ENCODE measurements at regions not wholly inside any gene's neighbourhood (a gene's known extent, or its start where the extent isn't known, plus 50 kb on each side); places are given as distances from the start of the nearest gene placed in this dataset.

DNA sequence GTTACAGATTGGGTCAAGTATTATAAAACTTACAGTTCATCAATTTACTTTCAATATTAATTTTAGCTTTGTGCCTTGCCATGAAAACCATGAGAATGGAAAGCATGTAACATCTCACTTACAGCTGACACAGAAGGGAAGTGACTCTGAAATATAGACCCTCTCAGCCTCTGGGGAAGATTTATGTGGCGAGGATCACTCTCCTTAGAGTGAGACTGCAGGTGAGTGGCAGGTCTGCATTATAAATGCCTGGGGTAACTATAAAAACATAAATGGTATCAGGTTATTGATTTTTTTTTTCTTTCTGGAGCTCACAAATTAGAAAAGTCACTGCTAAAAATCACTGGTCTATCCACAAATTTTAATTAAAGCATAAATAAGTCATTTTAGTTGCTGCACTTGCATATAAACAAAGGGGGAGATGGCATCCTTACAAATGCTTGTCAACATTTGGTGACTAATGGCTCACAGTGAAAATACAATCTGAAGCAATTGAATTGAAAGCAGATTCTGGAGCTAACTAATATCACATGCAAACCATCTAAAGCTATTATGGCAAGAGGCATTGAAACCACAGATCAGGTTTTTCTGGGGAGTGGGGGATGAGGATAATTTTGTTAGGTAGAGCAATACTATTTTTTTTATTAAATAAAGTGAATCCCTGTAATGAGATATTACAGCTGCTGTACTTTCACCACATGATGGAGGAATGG is 200.9 kb downstream of the TM2D1 start:
- Histone ChIP-seq H3K4me3 (ENCODE audit: low read length) (no peak overlapping the region), H3K27me3 (ENCODE audit: control insufficient read depth, insufficient read depth) (no peaks in the 10 kb centered on the region), H3K4me1 (ENCODE audit: control insufficient read depth, insufficient read depth, low read length) (peaks cover 3% of the 10 kb centered on the region), H3K27ac (ENCODE audit: low read length) (no peak overlapping the region), H3K9me3 (ENCODE audit: control insufficient read depth, low read length) (no peaks in the 10 kb centered on the region)
- ATAC-seq = no peak
- intact Hi-C loops (cut with DNase I) = no loop called here
- WGBS = 78% methylated on average over 1 of the region's 1 CpG
- DNase-seq = no peak

DNA sequence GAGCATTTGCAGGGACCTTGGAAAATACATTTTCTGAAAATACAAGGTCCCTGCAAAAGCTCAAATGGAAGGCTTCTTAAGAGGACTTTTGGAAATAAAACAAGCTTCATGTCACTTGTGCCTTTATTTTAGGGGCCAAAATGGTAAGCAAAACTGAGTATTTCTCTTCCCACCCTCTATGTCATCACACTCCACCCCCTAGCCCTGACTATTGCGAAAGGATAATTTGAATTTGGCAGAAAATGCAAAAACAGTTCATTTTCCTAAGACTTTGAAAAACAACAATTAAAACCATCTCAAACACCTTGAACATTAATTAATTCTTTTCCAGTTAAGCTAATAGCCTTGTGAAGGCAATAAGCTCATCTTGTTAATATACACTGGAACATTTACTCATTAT is 201.7 kb downstream of the TM2D1 start:
- no peak overlapping the region for H3K27ac ChIP-seq (ENCODE audit: low read length)
- intact Hi-C loops (cut with DNase I) = no loop called here
- no peaks in the 10 kb centered on the region for H3K27me3 ChIP-seq (ENCODE audit: control insufficient read depth, insufficient read depth)
- DNase-seq = no peak
- H3K9me3 ChIP-seq (ENCODE audit: control insufficient read depth, low read length) = no peaks in the 10 kb centered on the region
- no peak for ATAC-seq
- H3K4me3 ChIP-seq (ENCODE audit: low read length) = no peak overlapping the region
- H3K4me1 ChIP-seq (ENCODE audit: control insufficient read depth, insufficient read depth, low read length) = peaks cover 3% of the 10 kb centered on the region
- WGBS = 77% methylated on average over 1 of the region's 1 CpG

DNA sequence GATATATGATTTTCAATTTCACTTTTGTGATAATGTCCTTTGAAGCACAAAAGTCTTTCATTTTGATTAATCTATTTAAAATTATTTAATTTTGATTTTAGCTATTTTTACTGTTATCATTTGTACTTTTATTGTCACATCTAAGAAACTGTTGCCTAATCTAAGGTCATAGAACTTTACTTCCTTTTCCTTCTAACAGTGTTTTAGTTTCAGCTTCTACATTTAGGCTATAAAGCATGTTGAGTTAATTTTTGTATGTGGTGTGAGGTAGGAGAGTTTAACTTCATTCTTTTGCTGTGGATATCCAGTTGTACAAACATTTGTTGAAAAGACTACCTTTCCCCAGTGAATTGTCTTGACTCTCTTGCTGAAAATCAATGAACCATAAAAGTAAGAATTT is 204.5 kb downstream of the TM2D1 start:
- ATAC-seq = no peak
- no peaks in the 10 kb centered on the region for H3K27me3 ChIP-seq (ENCODE audit: control insufficient read depth, insufficient read depth)
- H3K4me3 ChIP-seq (ENCODE audit: low read length) = no peak overlapping the region
- DNase-seq = no peak
- intact Hi-C loops (cut with DNase I) = no loop called here
- H3K9me3 ChIP-seq (ENCODE audit: control insufficient read depth, low read length) = no peaks in the 10 kb centered on the region
- no peak overlapping the region for H3K27ac ChIP-seq (ENCODE audit: low read length)
- peaks cover 3% of the 10 kb centered on the region for H3K4me1 ChIP-seq (ENCODE audit: control insufficient read depth, insufficient read depth, low read length)

DNA sequence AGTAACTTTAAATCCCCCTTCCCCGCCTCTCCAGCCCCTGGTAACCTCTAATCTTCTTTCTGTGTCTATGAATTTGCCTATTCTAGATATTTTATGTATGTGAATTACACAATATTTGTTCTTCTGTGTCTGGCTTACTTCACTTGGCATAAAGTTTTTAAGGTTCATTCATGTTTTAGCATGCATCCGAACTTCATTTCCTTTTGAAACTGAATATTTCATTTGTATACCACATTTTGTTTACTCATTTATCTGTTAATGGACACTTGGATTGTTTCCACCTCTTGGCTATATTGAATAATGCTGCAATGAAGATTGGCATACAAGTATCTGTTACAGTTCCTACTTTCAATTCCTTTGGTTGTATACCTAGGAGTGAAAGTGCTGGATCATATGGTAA is 205.3 kb downstream of the TM2D1 start:
- Histone ChIP-seq H3K27ac (ENCODE audit: low read length) (no peak overlapping the region), H3K4me3 (ENCODE audit: low read length) (no peak overlapping the region), H3K9me3 (ENCODE audit: control insufficient read depth, low read length) (no peaks in the 10 kb centered on the region), H3K4me1 (ENCODE audit: control insufficient read depth, insufficient read depth, low read length) (peaks cover under 1% of the 10 kb centered on the region), H3K27me3 (ENCODE audit: control insufficient read depth, insufficient read depth) (no peaks in the 10 kb centered on the region)
- no peak for DNase-seq
- WGBS = 81% methylated on average over 2 of the region's 2 CpGs
- no peak for ATAC-seq
- intact Hi-C loops (cut with DNase I) = no loop called here

DNA sequence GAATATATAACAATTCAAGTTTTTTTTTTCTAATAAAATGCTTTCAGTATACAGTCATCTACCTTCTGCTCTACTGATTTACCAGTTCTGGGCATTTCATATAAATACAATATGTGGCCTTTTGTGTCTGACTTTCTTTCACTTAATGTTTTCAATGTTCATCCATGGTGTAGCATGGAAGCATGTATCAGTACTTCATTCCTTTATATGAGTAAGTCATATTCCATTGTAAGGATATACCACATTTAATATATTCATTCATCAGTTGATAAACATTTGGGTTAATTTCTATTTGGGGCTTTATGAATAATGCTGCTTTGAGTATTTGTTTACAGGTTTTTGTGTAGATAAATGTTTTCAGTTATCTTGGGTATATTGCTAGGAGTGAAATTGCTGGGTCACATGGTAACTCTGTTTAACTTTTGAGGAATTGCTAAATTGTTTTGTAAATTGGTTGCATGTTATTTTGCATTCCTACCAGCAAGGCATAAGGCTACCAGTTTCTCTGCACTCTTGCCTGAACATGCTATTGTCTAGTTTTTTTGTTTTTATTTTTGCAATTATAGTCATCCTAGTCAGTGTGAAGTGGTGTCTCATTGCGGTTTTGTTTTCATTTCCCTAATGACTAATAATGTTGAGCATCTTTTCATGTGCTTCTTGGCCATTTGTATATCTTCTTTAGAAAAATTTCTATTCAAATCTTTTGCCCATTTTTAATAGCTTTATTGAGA is 206.1 kb downstream of the TM2D1 start:
- Histone ChIP-seq H3K27ac (ENCODE audit: low read length) (no peak overlapping the region), H3K4me3 (ENCODE audit: low read length) (no peak overlapping the region), H3K4me1 (ENCODE audit: control insufficient read depth, insufficient read depth, low read length) (no peaks in the 10 kb centered on the region), H3K27me3 (ENCODE audit: control insufficient read depth, insufficient read depth) (no peaks in the 10 kb centered on the region), H3K9me3 (ENCODE audit: control insufficient read depth, low read length) (no peaks in the 10 kb centered on the region)
- no peak for ATAC-seq
- 85% methylated on average over 1 of the region's 1 CpG for WGBS
- intact Hi-C loops (cut with DNase I) = no loop called here
- DNase-seq = no peak

DNA sequence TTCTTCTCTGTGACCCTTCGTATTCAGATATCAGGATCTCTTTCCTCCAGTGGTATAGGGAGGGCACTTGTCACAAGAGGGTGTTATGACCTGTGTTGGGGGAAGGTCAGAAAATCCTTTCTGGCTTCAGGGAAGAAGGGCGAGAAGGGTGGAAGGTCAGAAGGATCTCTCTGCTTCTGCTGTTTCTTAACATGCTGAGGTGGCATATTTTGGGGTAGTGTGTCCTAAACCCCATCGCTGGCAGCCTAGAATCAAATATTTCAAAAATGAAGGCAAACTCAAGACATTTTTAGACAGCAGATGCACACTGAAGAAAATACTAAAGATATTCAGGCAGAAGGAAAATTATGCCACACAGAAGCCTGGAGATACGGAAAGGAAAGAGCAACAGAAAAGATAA is 207.6 kb downstream of the TM2D1 start:
- no peaks in the 10 kb centered on the region for H3K27me3 ChIP-seq (ENCODE audit: control insufficient read depth, insufficient read depth)
- 89% methylated on average over 4 of the region's 4 CpGs for WGBS
- H3K27ac ChIP-seq (ENCODE audit: low read length) = no peak overlapping the region
- H3K4me1 ChIP-seq (ENCODE audit: control insufficient read depth, insufficient read depth, low read length) = no peaks in the 10 kb centered on the region
- ATAC-seq (no peak), DNase-seq (no peak)
- intact Hi-C loops (cut with DNase I) = no loop called here
- H3K4me3 ChIP-seq (ENCODE audit: low read length) = no peak overlapping the region
- no peaks in the 10 kb centered on the region for H3K9me3 ChIP-seq (ENCODE audit: control insufficient read depth, low read length)

DNA sequence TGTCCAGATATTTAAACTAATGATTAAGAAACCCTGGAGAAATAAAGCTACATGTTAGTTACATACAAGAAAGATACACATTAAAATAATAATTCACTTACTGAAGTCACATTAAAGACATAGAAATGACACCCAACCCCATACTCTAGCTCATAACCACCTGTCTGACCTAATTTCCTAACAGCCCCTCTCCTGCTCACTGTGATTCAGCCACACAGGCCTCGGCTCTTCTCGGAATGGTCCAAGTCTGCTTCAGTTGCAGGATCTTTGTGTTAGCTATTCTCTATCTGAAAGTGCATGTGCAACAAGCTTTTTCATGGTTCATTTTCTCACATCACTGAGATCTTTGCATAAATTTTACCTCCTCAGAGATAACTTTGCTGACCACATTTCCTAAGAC is 209.8 kb downstream of the TM2D1 start:
- Histone ChIP-seq H3K4me3 (ENCODE audit: low read length) (no peak overlapping the region), H3K4me1 (ENCODE audit: control insufficient read depth, insufficient read depth, low read length) (no peaks in the 10 kb centered on the region), H3K9me3 (ENCODE audit: control insufficient read depth, low read length) (no peaks in the 10 kb centered on the region), H3K27ac (ENCODE audit: low read length) (no peak overlapping the region), H3K27me3 (ENCODE audit: control insufficient read depth, insufficient read depth) (no peaks in the 10 kb centered on the region)
- ATAC-seq (no peak), DNase-seq (no peak)
- WGBS = 94% methylated on average over 2 of the region's 2 CpGs
- intact Hi-C loops (cut with DNase I) = no loop called here

All from right cardiac atrium (tissue), 5 donors.